HG03280 (cell line): ENCODE measurements at regions not wholly inside any gene's neighbourhood (a gene's known extent, or its start where the extent isn't known, plus 50 kb on each side); places are given as distances from the start of the nearest gene placed in this dataset.

Experiments used
- ATAC-seq: cut with Tn5 transposase; IDR thresholded peaks from one replicate; pipeline ENCODE4 v1.9.1; 2021; ENCODE audit warnings: mild to moderate bottlenecking, moderate library complexity; ENCODE audit not compliant: unreplicated experiment

GRCh38 chr10:2951235-2951835 lies 116.0 kb upstream of the PFKP start:
- no peak for ATAC-seq

GRCh38 chr10:2950546-2950945 lies 116.8 kb upstream of the PFKP start:
- ATAC-seq = no peak

GRCh38 chr10:2949948-2950354 lies 117.4 kb upstream of the PFKP start:
- ATAC-seq = peak; percentile 55

GRCh38 chr10:2949221-2949947 lies 118.0 kb upstream of the PFKP start:
- no peak for ATAC-seq

- ATAC-seq = peak; percentile 68
These were observed 119.1 kb upstream of the PFKP start for GRCh38 chr10:2948127-2948854.

- no peak for ATAC-seq
These were observed 122.6 kb upstream of the PFKP start for GRCh38 chr10:2944788-2945187.

GRCh38 chr10:2943932-2944614 lies 123.3 kb upstream of the PFKP start:
- no peak for ATAC-seq

- no peak for ATAC-seq
These were observed 124.4 kb upstream of the PFKP start for GRCh38 chr10:2942938-2943337.

GRCh38 chr10:2938869-2939268 lies 128.5 kb upstream of the PFKP start:
- ATAC-seq = no peak

GRCh38 chr10:2936816-2937215 lies 130.5 kb upstream of the PFKP start:
- no peak for ATAC-seq

- ATAC-seq = no peak
These were observed 131.5 kb upstream of the PFKP start for GRCh38 chr10:2935647-2936386.

GRCh38 chr10:2933924-2934323 lies 133.4 kb upstream of the PFKP start:
- no peak for ATAC-seq

GRCh38 chr10:2933519-2933918 lies 133.8 kb upstream of the PFKP start:
- no peak for ATAC-seq

GRCh38 chr10:2933071-2933470 lies 134.3 kb upstream of the PFKP start:
- no peak for ATAC-seq

GRCh38 chr10:2929480-2930258 lies 137.7 kb upstream of the PFKP start:
- no peak for ATAC-seq

GRCh38 chr10:2927958-2928840 lies 139.1 kb upstream of the PFKP start:
- peak; percentile 79 for ATAC-seq

- no peak for ATAC-seq
These were observed 140.3 kb upstream of the PFKP start for GRCh38 chr10:2926918-2927660.

GRCh38 chr10:2925631-2926030 lies 141.7 kb upstream of the PFKP start:
- ATAC-seq = no peak
